Esophagus muscularis mucosa (tissue), 4 donors: ENCODE measurements at regions not wholly inside any gene's neighbourhood (a gene's known extent, or its start where the extent isn't known, plus 50 kb on each side); places are given as distances from the start of the nearest gene placed in this dataset.
A peak's percentile ranks its signal among the peaks of the same experiment; 100 is the strongest.

ENCODE experiments used
- DNase-seq: peaks from one replicate; pipeline ENCODE4 v3.0.0-alpha.2; 2017; ENCODE audit errors: extremely low spot score
- H3K27ac ChIP-seq, 4 donors: fragments of 200-600 bp; sonication (generic); replicated peaks in 1 of 4; 1 replicate in 3 of 4; 2 replicates in 1 of 4; pipeline ENCODE4 v1.5.1; 2016 to 2019; ENCODE audit warnings: mild to moderate bottlenecking in 1 of 4
- H3K27me3 ChIP-seq, 4 donors: fragments of 200-600 bp; sonication (generic); one replicate each; pipeline versions ENCODE4 v1.5.1 to v1.6.0; 2016 to 2019
- H3K36me3 ChIP-seq, 4 donors: fragments of 200-600 bp; sonication (generic); one replicate each; pipeline ENCODE4 v1.5.1; 2016 to 2019
- H3K4me1 ChIP-seq, 4 donors: fragments of 200-600 bp; sonication (generic); one replicate each; pipeline ENCODE4 v1.5.1; 2016 to 2019
- H3K4me3 ChIP-seq, 4 donors: fragments of 200-600 bp; sonication (generic); 1 replicate in 2 of 4; 2 replicates in 2 of 4; pipeline ENCODE4 v1.5.1; 2016 to 2019; ENCODE audit warnings: mild to moderate bottlenecking in 4 of 4, moderate library complexity in 1 of 4
- H3K9me3 ChIP-seq, 4 donors: fragments of 200-600 bp; sonication (generic); 1 replicate in 3 of 4; 2 replicates in 1 of 4; pipeline ENCODE4 v1.5.1; 2016 to 2019
- CTCF ChIP-seq, 3 experiments: fragments of 200-600 bp in 2 of 3; fragments of 450-650 bp in 1 of 3; sonication (generic) in 2 of 3; IDR thresholded peaks; one replicate each; pipeline ENCODE4 v1.5.1; 2017 to 2019; ENCODE audit warnings: antibody characterized with exemption in 3 of 3, mild to moderate bottlenecking in 2 of 3, moderate library complexity in 1 of 3
- EP300 ChIP-seq: sonication (generic); formaldehyde crosslinking; IDR thresholded peaks from one replicate; pipeline ENCODE4 v1.6.1; 2017; ENCODE audit warnings: antibody characterized with exemption
- POLR2A ChIP-seq: fragments of 450-650 bp; IDR thresholded peaks from one replicate; pipeline ENCODE4 v1.6.1; 2017; ENCODE audit warnings: antibody characterized with exemption, moderate library complexity, mild to moderate bottlenecking, low read depth
- POLR2AphosphoS5 ChIP-seq, 2 donors: sonication (generic); formaldehyde crosslinking; IDR thresholded peaks; one replicate each; pipeline ENCODE4 v1.6.1; 2017; ENCODE audit warnings: antibody characterized with exemption in 2 of 2
- WGBS: methylation state at CpG from one replicate; pipeline ENCODE4 v1.1.5; 2018; 5-methylcytosine and 5-hydroxymethylcytosine counted together
- intact Hi-C: fragments of 100-400 bp; cut with DNase I; formaldehyde crosslinking; loops from one replicate; pipeline ENCODE4 v1.15.1; 2023

- no peak for DNase-seq
- H3K36me3 ChIP-seq: no peaks in the 10 kb centered on the region
- no peak overlapping the region for H3K4me3 ChIP-seq
- TF ChIP-seq EP300 (no peak), CTCF (IDR thresholded peaks at IDR 0.05) (peak; percentile 73 to 80 (median 75)), POLR2AphosphoS5 (IDR thresholded peaks at IDR 0.05) (no peak)
- intact Hi-C loops: loop anchor here (5.0 to 10.0 kb wide), 3 partner anchors 424 to 1359 kb away; partner anchors contain the start of gene GABRA5
- WGBS: 59% methylated on average over 3 of the region's 3 CpGs
- H3K4me1 ChIP-seq: peaks cover 0 to 27% (median 3%) of the 10 kb centered on the region in 4 donors
- H3K27me3 ChIP-seq: no peaks in the 10 kb centered on the region
- H3K9me3 ChIP-seq: no peaks in the 10 kb centered on the region
- H3K27ac ChIP-seq: no peak overlapping the region
Observed at GRCh38 chr15:25508369-25509002, 69.7 kb upstream of the UBE3A start.

GRCh38 chr15:25504307-25504706, 65.5 kb upstream of the UBE3A start:
- Histone ChIP-seq H3K9me3 (no peaks in the 10 kb centered on the region), H3K4me3 (no peak overlapping the region), H3K36me3 (no peaks in the 10 kb centered on the region), H3K27ac (no peak overlapping the region), H3K27me3 (no peaks in the 10 kb centered on the region), H3K4me1 (peaks cover 0 to 2% (median 0%) of the 10 kb centered on the region in 4 donors)
- no peak for DNase-seq
- 60% methylated on average over 6 of the region's 6 CpGs for WGBS
- TF ChIP-seq POLR2AphosphoS5 (IDR thresholded peaks at IDR 0.05) (no peak), EP300 (no peak), CTCF (IDR thresholded peaks at IDR 0.05) (no peak), POLR2A (no peak)
- intact Hi-C loops: loop anchor here (10.0 kb wide), 1 partner anchor 760 kb away; no protein-coding TSS in a partner anchor

- Histone ChIP-seq H3K4me1 (no peaks in the 10 kb centered on the region), H3K36me3 (no peaks in the 10 kb centered on the region), H3K27me3 (no peaks in the 10 kb centered on the region), H3K4me3 (no peak overlapping the region), H3K9me3 (no peaks in the 10 kb centered on the region), H3K27ac (no peak overlapping the region)
- TF ChIP-seq CTCF (IDR thresholded peaks at IDR 0.05): peak; percentile 63 to 71 (median 66)
- no peak for TF ChIP-seq POLR2AphosphoS5 (IDR thresholded peaks at IDR 0.05)
- no peak for TF ChIP-seq POLR2A
- 27% methylated on average over 5 of the region's 5 CpGs for WGBS
- intact Hi-C loops: loop anchor here (10.0 kb wide), 1 partner anchor 763 kb away; no protein-coding TSS in a partner anchor
- no peak for DNase-seq
Observed at GRCh38 chr15:25501828-25502446, 63.1 kb upstream of the UBE3A start.

GRCh38 chr15:25498835-25499234, 60.0 kb upstream of the UBE3A start:
- TF ChIP-seq POLR2AphosphoS5 (IDR thresholded peaks at IDR 0.05) (no peak), EP300 (no peak), CTCF (IDR thresholded peaks at IDR 0.05) (no peak), POLR2A (no peak)
- Histone ChIP-seq H3K4me3 (no peak overlapping the region), H3K9me3 (peaks cover 0 to 3% (median 0%) of the 10 kb centered on the region in 4 donors), H3K27me3 (no peaks in the 10 kb centered on the region), H3K36me3 (no peaks in the 10 kb centered on the region), H3K27ac (no peak overlapping the region), H3K4me1 (no peaks in the 10 kb centered on the region)
- intact Hi-C loops: no loop called here
- WGBS: 87% methylated on average over 5 of the region's 5 CpGs
- DNase-seq: no peak
